Brain pericyte (primary cell): ENCODE measurements at regions not wholly inside any gene's neighbourhood (a gene's known extent, or its start where the extent isn't known, plus 50 kb on each side); places are given as distances from the start of the nearest gene placed in this dataset.

Source experiments
- DNase-seq: peaks from one replicate; pipeline ENCODE4 v3.0.0-alpha.2; 2012; ENCODE audit warnings: low read depth, low spot score

GRCh38 chr16:66315210-66315825 is 51.2 kb upstream of the CDH5 start:
- peak; percentile 16 for DNase-seq

- DNase-seq = no peak
Observed at GRCh38 chr16:66311306-66311705, 55.2 kb upstream of the CDH5 start.

- DNase-seq = no peak
Observed at GRCh38 chr16:66309215-66309807, 57.2 kb upstream of the CDH5 start.

GRCh38 chr16:66308096-66308495 is 58.4 kb upstream of the CDH5 start:
- no peak for DNase-seq

GRCh38 chr16:66306366-66307150 is 59.9 kb upstream of the CDH5 start:
- no peak for DNase-seq

GRCh38 chr16:66304961-66305360 is 61.5 kb upstream of the CDH5 start:
- no peak for DNase-seq

GRCh38 chr16:66304151-66304550 is 62.3 kb upstream of the CDH5 start:
- DNase-seq = no peak

GRCh38 chr16:66300501-66300900 is 66.0 kb upstream of the CDH5 start:
- DNase-seq = no peak

GRCh38 chr16:66300037-66300436 is 66.5 kb upstream of the CDH5 start:
- DNase-seq = no peak

- no peak for DNase-seq
Observed at GRCh38 chr16:66299349-66299748, 67.1 kb upstream of the CDH5 start.

GRCh38 chr16:66298571-66299120 is 67.8 kb upstream of the CDH5 start:
- no peak for DNase-seq

GRCh38 chr16:66298006-66298405 is 68.5 kb upstream of the CDH5 start:
- no peak for DNase-seq

GRCh38 chr16:66296591-66296990 is 69.9 kb upstream of the CDH5 start:
- no peak for DNase-seq

GRCh38 chr16:66295761-66296546 is 70.5 kb upstream of the CDH5 start:
- DNase-seq = no peak

GRCh38 chr16:66295213-66295612 is 71.3 kb upstream of the CDH5 start:
- no peak for DNase-seq

- DNase-seq = no peak
Observed at GRCh38 chr16:66294507-66294906, 72.0 kb upstream of the CDH5 start.

GRCh38 chr16:66293932-66294331 is 72.6 kb upstream of the CDH5 start:
- no peak for DNase-seq

- no peak for DNase-seq
Observed at GRCh38 chr16:66293207-66293735, 73.2 kb upstream of the CDH5 start.

GRCh38 chr16:66292241-66292935 is 74.1 kb upstream of the CDH5 start:
- no peak for DNase-seq

GRCh38 chr16:66291833-66292232 is 74.7 kb upstream of the CDH5 start:
- no peak for DNase-seq

GRCh38 chr16:66290431-66290830 is 76.1 kb upstream of the CDH5 start:
- no peak for DNase-seq
